H9 (cell line): ENCODE measurements at regions not wholly inside any gene's neighbourhood (a gene's known extent, or its start where the extent isn't known, plus 50 kb on each side); places are given as distances from the start of the nearest gene placed in this dataset.

Experiments used
- DNase-seq: peaks from one replicate; pipeline ENCODE4 v3.0.0-alpha.2; 2017
- H2AFZ ChIP-seq: one replicate; pipeline ENCODE4 v1.6.1; 2013; ENCODE audit warnings: mild to moderate bottlenecking, low read length, control low read depth, moderate library complexity
- H2AK5ac ChIP-seq: 2 replicates; pipeline ENCODE4 v1.6.1; 2013; ENCODE audit warnings: low read length, control low read depth, mixed read lengths; ENCODE audit not compliant: insufficient read length
- H2BK120ac ChIP-seq: one replicate; pipeline ENCODE4 v1.6.1; 2013; ENCODE audit warnings: low read depth, mild to moderate bottlenecking, low read length, control low read depth, inconsistent platforms; ENCODE audit not compliant: poor library complexity, severe bottlenecking
- H2BK12ac ChIP-seq: 2 replicates; pipeline ENCODE4 v1.6.1; 2013; ENCODE audit warnings: low read length, control low read depth, mixed read lengths, low read depth; ENCODE audit not compliant: insufficient read length
- H2BK15ac ChIP-seq: 2 replicates; pipeline ENCODE4 v1.6.1; 2013; ENCODE audit warnings: low read depth, low read length, control low read depth
- H2BK20ac ChIP-seq: one replicate; pipeline ENCODE4 v1.6.1; 2013; ENCODE audit warnings: low read depth, mild to moderate bottlenecking, low read length, control low read depth, inconsistent platforms; ENCODE audit not compliant: poor library complexity, severe bottlenecking
- H2BK5ac ChIP-seq: 2 replicates; pipeline ENCODE4 v1.6.1; 2013; ENCODE audit warnings: low read length, control low read depth, mixed read lengths; ENCODE audit not compliant: insufficient read length
- H3K14ac ChIP-seq: 2 replicates; pipeline ENCODE4 v1.6.1; 2013; ENCODE audit warnings: low read length, control low read depth; ENCODE audit not compliant: insufficient read depth
- H3K18ac ChIP-seq: 2 replicates; pipeline ENCODE4 v1.6.1; 2013; ENCODE audit warnings: low read depth, mild to moderate bottlenecking, mixed read lengths, low read length, control low read depth; ENCODE audit not compliant: insufficient read length
- H3K23ac ChIP-seq: 2 replicates; pipeline ENCODE4 v1.6.1; 2013; ENCODE audit warnings: low read length, control low read depth, mixed read lengths, low read depth; ENCODE audit not compliant: insufficient read length
- H3K23me2 ChIP-seq: 2 replicates; pipeline ENCODE4 v1.6.1; 2013; ENCODE audit warnings: low read depth, mild to moderate bottlenecking, mixed read lengths, low read length, control low read depth; ENCODE audit not compliant: insufficient read length, poor library complexity, severe bottlenecking
- H3K27ac ChIP-seq: 2 replicates; pipeline ENCODE4 v1.5.1; 2013; ENCODE audit warnings: low read length, control low read depth, mixed read lengths, low read depth; ENCODE audit not compliant: insufficient read length
- H3K27me3 ChIP-seq: 2 replicates; pipeline ENCODE4 v1.6.1; 2013; ENCODE audit warnings: low read length, control low read depth, inconsistent platforms; ENCODE audit not compliant: insufficient read depth
- H3K4ac ChIP-seq: 2 replicates; pipeline ENCODE4 v1.6.1; 2013; ENCODE audit warnings: low read depth, mild to moderate bottlenecking, control low read depth, inconsistent platforms, low read length, moderate library complexity
- H3K4me1 ChIP-seq: 2 replicates; pipeline ENCODE4 v1.6.1; 2013; ENCODE audit warnings: low read length, control low read depth, inconsistent platforms; ENCODE audit not compliant: insufficient read depth
- H3K4me2 ChIP-seq: 2 replicates; pipeline ENCODE4 v1.6.1; 2013; ENCODE audit warnings: low read length, control low read depth, mixed read lengths; ENCODE audit not compliant: insufficient read length, insufficient read depth
- H3K56ac ChIP-seq: 2 replicates; pipeline ENCODE4 v1.6.1; 2013; ENCODE audit warnings: low read depth, mild to moderate bottlenecking, mixed read lengths, low read length, control low read depth; ENCODE audit not compliant: insufficient read length
- H3K79me1 ChIP-seq: 2 replicates; pipeline ENCODE4 v1.6.1; 2013; ENCODE audit warnings: low read depth, mild to moderate bottlenecking, moderate library complexity, low read length, control low read depth, inconsistent platforms; ENCODE audit not compliant: insufficient read depth, poor library complexity, severe bottlenecking
- H3K79me2 ChIP-seq: 2 replicates; pipeline ENCODE4 v1.6.1; 2013; ENCODE audit warnings: low read length, control low read depth, inconsistent platforms; ENCODE audit not compliant: insufficient read depth
- H3K9ac ChIP-seq: 2 replicates; pipeline ENCODE4 v1.6.1; 2013; ENCODE audit warnings: low read length, control low read depth, mixed read lengths; ENCODE audit not compliant: insufficient read length; ENCODE audit errors: extremely low read depth
- H3K9me3 ChIP-seq: one replicate; pipeline ENCODE4 v1.6.1; 2013; ENCODE audit warnings: low read depth, low read length, inconsistent platforms; ENCODE audit not compliant: control insufficient read depth
- H3T11ph ChIP-seq: one replicate; pipeline ENCODE4 v1.6.1; 2013; ENCODE audit warnings: mild to moderate bottlenecking, low read length, control low read depth, inconsistent platforms
- H4K20me1 ChIP-seq: one replicate; pipeline ENCODE4 v1.6.1; 2013; ENCODE audit not compliant: control insufficient read depth, insufficient read length, insufficient read depth
- H4K5ac ChIP-seq: 2 replicates; pipeline ENCODE4 v1.6.1; 2013; ENCODE audit warnings: low read depth, mild to moderate bottlenecking, mixed read lengths, low read length, control low read depth; ENCODE audit not compliant: insufficient read length
- H4K8ac ChIP-seq: replicated peaks from 2 replicates; pipeline ENCODE4 v1.6.1; 2013; ENCODE audit warnings: low read length, control low read depth, mixed read lengths, low read depth; ENCODE audit not compliant: insufficient read length
- H4K91ac ChIP-seq: 2 replicates; pipeline ENCODE4 v1.6.1; 2013; ENCODE audit warnings: low read depth, mild to moderate bottlenecking, moderate library complexity, mixed read lengths, low read length, control low read depth; ENCODE audit not compliant: insufficient read length
- H3K27ac Mint-ChIP-seq, 3 experiments: 2 replicates in 2 of 3; 3 replicates in 1 of 3; pipeline ENCODE4 v1.8.0; 2020 to 2021; ENCODE audit warnings: mixed read lengths in 3 of 3, mild to moderate bottlenecking in 1 of 3, moderate library complexity in 1 of 3
- H3K27me3 Mint-ChIP-seq: 2 replicates; pipeline ENCODE4 v1.8.0; 2021; ENCODE audit warnings: low read depth, mild to moderate bottlenecking, moderate library complexity, mixed read lengths
- H3K36me3 Mint-ChIP-seq, 3 experiments: 2 replicates in 2 of 3; 3 replicates in 1 of 3; pipeline ENCODE4 v1.8.0; 2020 to 2021; ENCODE audit warnings: low read depth in 3 of 3, mixed read lengths in 3 of 3; ENCODE audit not compliant: insufficient read depth in 1 of 3
- H3K4me1 Mint-ChIP-seq, 2 experiments: 2 replicates each; pipeline ENCODE4 v1.8.0; 2020; ENCODE audit warnings: mixed read lengths in 2 of 2
- H3K4me3 Mint-ChIP-seq, 2 experiments: 2 replicates in 1 of 2; 3 replicates in 1 of 2; pipeline ENCODE4 v1.8.0; 2020 to 2021; ENCODE audit warnings: mild to moderate bottlenecking in 2 of 2, mixed read lengths in 2 of 2, moderate library complexity in 1 of 2
- H3K9me3 Mint-ChIP-seq, 2 experiments: 2 replicates in 1 of 2; 3 replicates in 1 of 2; pipeline ENCODE4 v1.8.0; 2020; ENCODE audit warnings: mild to moderate bottlenecking in 2 of 2, mixed read lengths in 2 of 2, moderate library complexity in 1 of 2
- WGBS: extraction: QIAGEN DNeasy Blood & Tissue Kit; methylation state at CpG from one replicate; pipeline ENCODE4 v1.1.7; 2013; ENCODE audit warnings: missing lambda C conversion rate, low lambda C conversion rate, mixed read lengths; ENCODE audit not compliant: insufficient read length; ENCODE audit errors: extremely low coverage; 5-methylcytosine and 5-hydroxymethylcytosine counted together
- TF ChIP-seq, protein P1 (sequence below): fragments of 200-600 bp; sonication (generic); conservative IDR thresholded peaks from 3 replicates; pipeline ENCODE4 v1.8.0; 2021; ENCODE audit warnings: antibody characterized with exemption, mild to moderate bottlenecking

DNA sequence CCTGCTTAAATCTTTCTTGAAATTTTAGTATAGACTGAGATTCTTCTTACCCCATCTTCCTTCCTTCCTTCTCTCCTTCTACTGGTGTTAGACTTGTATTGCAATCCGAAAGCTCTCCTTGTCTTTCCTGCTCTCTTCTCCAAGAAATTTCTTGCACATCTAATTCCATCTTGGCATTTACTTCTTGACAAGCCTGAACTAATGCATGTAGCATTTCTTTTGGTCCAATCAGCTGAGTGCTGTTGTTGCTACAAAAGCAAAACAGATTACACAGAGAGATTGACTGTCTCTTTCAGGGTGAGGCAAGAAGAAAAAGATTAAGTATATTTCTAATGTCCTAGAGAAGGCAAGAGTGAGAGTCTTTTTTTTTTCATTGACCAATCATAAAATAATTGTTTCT, 51.6 kb upstream of the MAP1B start:
- no peaks in the 10 kb centered on the region for H3K4me1 Mint-ChIP-seq
- no peaks in the 10 kb centered on the region for H3K79me2 ChIP-seq
- H2BK20ac ChIP-seq = no peak overlapping the region
- no peak overlapping the region for H3K23ac ChIP-seq
- H3K14ac ChIP-seq = no peak overlapping the region
- no peak overlapping the region for H4K91ac ChIP-seq
- no peak overlapping the region for H2BK5ac ChIP-seq
- H3K4me1 ChIP-seq = no peaks in the 10 kb centered on the region
- H2AFZ ChIP-seq = no peak overlapping the region
- H3K9me3 Mint-ChIP-seq = peaks cover 0 to 2% of the 10 kb centered on the region in 2 experiments; a peak in 1 of 5 replicates
- no peak overlapping the region for H4K5ac ChIP-seq
- H3K4ac ChIP-seq = no peak overlapping the region
- no peaks in the 10 kb centered on the region for H3K27me3 ChIP-seq
- no peak overlapping the region for H3K9ac ChIP-seq
- H3K9me3 ChIP-seq = no peaks in the 10 kb centered on the region
- TF ChIP-seq, protein P1, sequence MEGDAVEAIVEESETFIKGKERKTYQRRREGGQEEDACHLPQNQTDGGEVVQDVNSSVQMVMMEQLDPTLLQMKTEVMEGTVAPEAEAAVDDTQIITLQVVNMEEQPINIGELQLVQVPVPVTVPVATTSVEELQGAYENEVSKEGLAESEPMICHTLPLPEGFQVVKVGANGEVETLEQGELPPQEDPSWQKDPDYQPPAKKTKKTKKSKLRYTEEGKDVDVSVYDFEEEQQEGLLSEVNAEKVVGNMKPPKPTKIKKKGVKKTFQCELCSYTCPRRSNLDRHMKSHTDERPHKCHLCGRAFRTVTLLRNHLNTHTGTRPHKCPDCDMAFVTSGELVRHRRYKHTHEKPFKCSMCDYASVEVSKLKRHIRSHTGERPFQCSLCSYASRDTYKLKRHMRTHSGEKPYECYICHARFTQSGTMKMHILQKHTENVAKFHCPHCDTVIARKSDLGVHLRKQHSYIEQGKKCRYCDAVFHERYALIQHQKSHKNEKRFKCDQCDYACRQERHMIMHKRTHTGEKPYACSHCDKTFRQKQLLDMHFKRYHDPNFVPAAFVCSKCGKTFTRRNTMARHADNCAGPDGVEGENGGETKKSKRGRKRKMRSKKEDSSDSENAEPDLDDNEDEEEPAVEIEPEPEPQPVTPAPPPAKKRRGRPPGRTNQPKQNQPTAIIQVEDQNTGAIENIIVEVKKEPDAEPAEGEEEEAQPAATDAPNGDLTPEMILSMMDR = no peak
- H3K4me2 ChIP-seq = no peak overlapping the region
- no peaks in the 10 kb centered on the region for H3K36me3 Mint-ChIP-seq
- no peak overlapping the region for H2BK15ac ChIP-seq
- H3K27me3 Mint-ChIP-seq = peaks cover 7% of the 10 kb centered on the region
- H3K79me1 ChIP-seq = no peaks in the 10 kb centered on the region
- no peaks in the 10 kb centered on the region for H4K20me1 ChIP-seq
- no peak overlapping the region for H3T11ph ChIP-seq
- no peak overlapping the region for H3K18ac ChIP-seq
- H2BK12ac ChIP-seq = no peak overlapping the region
- no peak overlapping the region for H3K56ac ChIP-seq
- H3K4me3 Mint-ChIP-seq = no peak overlapping the region
- no peak overlapping the region for H2BK120ac ChIP-seq
- no peak overlapping the region for H4K8ac ChIP-seq
- WGBS = no CpG with 5 or more reads among the region's 1 CpG
- no peak overlapping the region for H3K27ac ChIP-seq
- no peak for DNase-seq
- no peaks in the 10 kb centered on the region for H3K23me2 ChIP-seq
- no peak overlapping the region for H2AK5ac ChIP-seq
- no peak overlapping the region for H3K27ac Mint-ChIP-seq
